RWPE2 (cell line): ENCODE measurements at regions not wholly inside any gene's neighbourhood (a gene's known extent, or its start where the extent isn't known, plus 50 kb on each side); places are given as distances from the start of the nearest gene placed in this dataset.

ENCODE experiments used
- ATAC-seq: fragments of 200-7000 bp; cut with Tn5 transposase; 3 replicates; pipeline ENCODE4 v1.9.1; 2021; ENCODE audit warnings: low read depth
- DNase-seq: peaks from one replicate; pipeline ENCODE4 v3.0.0-alpha.2; 2020; ENCODE audit warnings: low spot score
- H3K27ac ChIP-seq: fragments of 450-650 bp; 2 replicates; pipeline ENCODE4 v1.5.1; 2017; ENCODE audit warnings: mild to moderate bottlenecking; ENCODE audit not compliant: poor library complexity, severe bottlenecking
- H3K27me3 ChIP-seq: fragments of 250-450 bp; sonication (Bioruptor Pico); 2 replicates; pipeline ENCODE4 v1.5.1; 2021; ENCODE audit warnings: mild to moderate bottlenecking, moderate library complexity; ENCODE audit not compliant: insufficient read depth, poor library complexity, severe bottlenecking
- H3K36me3 ChIP-seq: fragments of 250-450 bp; sonication (Bioruptor Pico); 2 replicates; pipeline ENCODE4 v1.5.1; 2020; ENCODE audit warnings: low read depth, mild to moderate bottlenecking, moderate library complexity
- H3K4me1 ChIP-seq: fragments of 250-450 bp; sonication (Bioruptor Pico); 2 replicates; pipeline ENCODE4 v1.5.1; 2021; ENCODE audit warnings: mild to moderate bottlenecking, moderate library complexity; ENCODE audit not compliant: insufficient read depth, poor library complexity, severe bottlenecking
- H3K4me3 ChIP-seq: fragments of 250-450 bp; sonication (Bioruptor Pico); 2 replicates; pipeline ENCODE4 v1.5.1; 2021; ENCODE audit warnings: mild to moderate bottlenecking, moderate library complexity; ENCODE audit not compliant: severe bottlenecking
- H3K9me3 ChIP-seq: fragments of 250-450 bp; sonication (Bioruptor Pico); 2 replicates; pipeline ENCODE4 v1.5.1; 2021; ENCODE audit warnings: mild to moderate bottlenecking, moderate library complexity; ENCODE audit not compliant: severe bottlenecking
- TF ChIP-seq, protein P1 (sequence below): fragments of 450-650 bp; IDR thresholded peaks from one replicate; pipeline ENCODE4 v1.5.1; 2017; ENCODE audit warnings: mild to moderate bottlenecking, moderate library complexity; ENCODE audit not compliant: poor library complexity, severe bottlenecking

DNA sequence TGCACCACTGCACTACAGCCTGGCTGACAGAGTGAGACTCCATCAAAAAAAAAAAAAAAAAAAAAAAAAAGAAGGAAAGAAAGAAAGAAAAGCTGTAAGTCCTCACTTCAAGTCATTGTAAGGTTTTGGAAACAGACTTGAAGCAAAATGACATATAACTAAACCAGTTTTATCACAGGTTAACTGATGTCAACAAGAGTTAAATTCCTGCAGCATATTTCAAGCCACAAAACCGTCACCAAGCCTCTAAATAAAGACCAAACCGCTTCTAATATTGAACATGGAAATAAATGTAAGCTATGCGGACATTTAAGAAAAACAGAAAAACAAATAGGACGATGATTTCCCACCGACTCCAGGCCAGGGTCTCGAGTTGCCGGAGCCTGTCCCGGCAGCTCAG lies 88.9 kb upstream of the RPS6KA2 start:
- Histone ChIP-seq H3K36me3 (no peaks in the 10 kb centered on the region), H3K27me3 (no peaks in the 10 kb centered on the region), H3K4me1 (no peaks in the 10 kb centered on the region), H3K27ac (no peak overlapping the region), H3K4me3 (no peak overlapping the region), H3K9me3 (no peaks in the 10 kb centered on the region)
- ATAC-seq (no peak), DNase-seq (no peak)
- TF ChIP-seq, protein P1, sequence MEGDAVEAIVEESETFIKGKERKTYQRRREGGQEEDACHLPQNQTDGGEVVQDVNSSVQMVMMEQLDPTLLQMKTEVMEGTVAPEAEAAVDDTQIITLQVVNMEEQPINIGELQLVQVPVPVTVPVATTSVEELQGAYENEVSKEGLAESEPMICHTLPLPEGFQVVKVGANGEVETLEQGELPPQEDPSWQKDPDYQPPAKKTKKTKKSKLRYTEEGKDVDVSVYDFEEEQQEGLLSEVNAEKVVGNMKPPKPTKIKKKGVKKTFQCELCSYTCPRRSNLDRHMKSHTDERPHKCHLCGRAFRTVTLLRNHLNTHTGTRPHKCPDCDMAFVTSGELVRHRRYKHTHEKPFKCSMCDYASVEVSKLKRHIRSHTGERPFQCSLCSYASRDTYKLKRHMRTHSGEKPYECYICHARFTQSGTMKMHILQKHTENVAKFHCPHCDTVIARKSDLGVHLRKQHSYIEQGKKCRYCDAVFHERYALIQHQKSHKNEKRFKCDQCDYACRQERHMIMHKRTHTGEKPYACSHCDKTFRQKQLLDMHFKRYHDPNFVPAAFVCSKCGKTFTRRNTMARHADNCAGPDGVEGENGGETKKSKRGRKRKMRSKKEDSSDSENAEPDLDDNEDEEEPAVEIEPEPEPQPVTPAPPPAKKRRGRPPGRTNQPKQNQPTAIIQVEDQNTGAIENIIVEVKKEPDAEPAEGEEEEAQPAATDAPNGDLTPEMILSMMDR = no peak

DNA sequence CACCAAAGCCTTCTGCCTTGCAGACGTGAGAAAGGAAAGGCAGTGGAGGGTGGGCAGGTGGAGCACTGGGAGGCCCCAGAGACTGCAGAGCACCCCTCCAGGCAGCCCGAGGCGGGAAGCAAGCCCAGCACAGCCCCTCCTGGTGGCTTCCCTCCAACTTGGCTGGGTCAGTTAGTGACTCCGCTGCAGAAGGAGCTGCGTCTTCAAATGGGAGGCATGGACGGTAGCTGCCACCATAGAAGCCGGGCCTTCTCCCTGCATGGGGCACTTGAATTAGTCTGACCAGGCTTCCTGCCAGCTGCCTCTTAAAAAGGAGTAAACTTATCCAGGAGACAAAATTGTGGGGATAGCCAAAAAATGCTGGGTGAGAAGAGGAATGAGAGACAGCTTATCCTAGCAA lies 88.0 kb upstream of the RPS6KA2 start:
- Histone ChIP-seq H3K4me3 (no peak overlapping the region), H3K27ac (no peak overlapping the region), H3K27me3 (no peaks in the 10 kb centered on the region), H3K36me3 (no peaks in the 10 kb centered on the region), H3K9me3 (no peaks in the 10 kb centered on the region), H3K4me1 (no peaks in the 10 kb centered on the region)
- DNase-seq (no peak), ATAC-seq (no peak)
- TF ChIP-seq, protein P1 = no peak

DNA sequence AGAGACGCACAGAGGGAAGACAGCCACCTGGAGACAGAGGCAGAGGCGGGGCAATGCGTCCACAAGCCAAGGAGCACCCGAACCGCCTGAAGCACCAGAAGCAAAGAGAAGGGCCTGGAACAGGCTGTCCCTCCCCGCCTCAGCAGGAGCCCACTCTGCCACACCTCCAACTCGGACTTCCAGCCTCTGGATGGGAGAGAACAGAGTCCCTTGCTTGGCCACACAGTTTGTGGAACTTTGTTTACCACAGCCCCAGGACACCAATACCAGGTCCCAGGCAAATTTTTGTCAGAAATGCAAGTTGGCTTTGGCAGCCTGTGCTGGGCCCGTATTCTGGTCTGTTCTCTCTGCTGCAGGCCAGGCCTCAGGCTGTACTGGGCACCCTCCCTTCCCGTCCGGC lies 87.5 kb upstream of the RPS6KA2 start:
- Histone ChIP-seq H3K27me3 (no peaks in the 10 kb centered on the region), H3K4me3 (no peak overlapping the region), H3K4me1 (no peaks in the 10 kb centered on the region), H3K27ac (no peak overlapping the region), H3K36me3 (no peaks in the 10 kb centered on the region), H3K9me3 (no peaks in the 10 kb centered on the region)
- DNase-seq (no peak), ATAC-seq (no peak)
- TF ChIP-seq, protein P1 = no peak

DNA sequence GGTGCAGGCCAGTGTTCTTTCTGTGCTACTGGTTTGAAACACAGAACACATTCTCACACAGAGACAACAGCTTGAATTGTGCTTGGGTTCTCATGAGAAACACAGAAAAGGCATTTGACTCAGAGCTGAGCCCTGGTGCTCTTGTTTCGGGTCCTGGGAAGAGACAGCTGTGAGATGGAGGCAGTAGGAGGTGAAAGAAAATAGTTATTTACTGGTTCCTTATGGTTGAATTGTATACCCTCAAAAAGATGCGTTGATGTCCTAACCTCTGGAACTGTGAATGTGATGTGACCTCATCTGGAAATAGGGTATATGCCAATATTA lies 87.1 kb upstream of the RPS6KA2 start:
- ATAC-seq (no peak), DNase-seq (no peak)
- TF ChIP-seq, protein P1 = no peak
- no peaks in the 10 kb centered on the region for H3K36me3 ChIP-seq
- H3K4me1 ChIP-seq = no peaks in the 10 kb centered on the region
- no peak overlapping the region for H3K27ac ChIP-seq
- H3K27me3 ChIP-seq = no peaks in the 10 kb centered on the region
- H3K4me3 ChIP-seq = no peak overlapping the region
- H3K9me3 ChIP-seq = no peaks in the 10 kb centered on the region

DNA sequence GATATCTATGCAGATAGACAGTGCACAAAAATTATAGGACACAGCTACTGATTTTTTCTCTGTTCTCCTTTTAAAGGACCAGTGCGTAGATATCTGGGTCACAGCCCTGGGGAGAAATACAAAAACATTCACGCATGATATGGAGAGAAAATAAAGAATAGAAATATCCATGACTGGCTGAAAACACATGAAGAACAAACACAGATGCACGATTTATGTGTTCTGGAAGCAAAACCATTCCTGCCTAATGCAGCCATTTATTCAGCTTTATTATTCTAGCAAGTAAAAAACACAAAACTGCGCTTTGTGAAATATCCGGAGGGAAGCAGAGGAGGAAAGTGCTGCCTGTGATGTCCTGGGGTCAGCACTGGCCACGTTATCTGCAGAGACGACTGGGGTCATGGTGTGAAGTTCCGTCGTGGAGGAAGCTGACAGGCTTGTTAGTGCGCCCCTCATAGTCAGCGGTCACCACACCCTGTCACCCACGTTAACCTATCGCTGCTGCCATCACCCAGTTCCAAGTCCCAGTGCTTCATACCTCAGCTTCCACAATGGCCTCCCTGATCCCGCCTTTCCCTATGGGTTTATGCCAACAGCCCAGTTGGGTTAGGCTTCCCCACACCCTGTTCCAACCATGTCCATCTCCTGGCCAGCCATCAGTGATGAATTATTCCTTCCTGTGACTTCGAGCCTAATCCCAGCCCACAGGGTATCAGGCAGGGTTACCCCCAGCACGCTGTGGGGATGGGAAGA lies 86.6 kb upstream of the RPS6KA2 start:
- DNase-seq = no peak
- Histone ChIP-seq H3K27me3 (no peaks in the 10 kb centered on the region), H3K9me3 (no peaks in the 10 kb centered on the region), H3K4me3 (no peak overlapping the region), H3K36me3 (no peaks in the 10 kb centered on the region), H3K27ac (no peak overlapping the region), H3K4me1 (no peaks in the 10 kb centered on the region)
- no peak for ATAC-seq
- TF ChIP-seq, protein P1 = no peak
